ENCODE measurements at regions not wholly inside any gene's neighbourhood (a gene's known extent, or its start where the extent isn't known, plus 50 kb on each side); places are given as distances from the start of the nearest gene placed in this dataset.
"Not testable (repeated sequence)": the region's sequence is repeated elsewhere in the genome, so short reads cannot be mapped to it uniquely, and the experiment has no call there.

DNA sequence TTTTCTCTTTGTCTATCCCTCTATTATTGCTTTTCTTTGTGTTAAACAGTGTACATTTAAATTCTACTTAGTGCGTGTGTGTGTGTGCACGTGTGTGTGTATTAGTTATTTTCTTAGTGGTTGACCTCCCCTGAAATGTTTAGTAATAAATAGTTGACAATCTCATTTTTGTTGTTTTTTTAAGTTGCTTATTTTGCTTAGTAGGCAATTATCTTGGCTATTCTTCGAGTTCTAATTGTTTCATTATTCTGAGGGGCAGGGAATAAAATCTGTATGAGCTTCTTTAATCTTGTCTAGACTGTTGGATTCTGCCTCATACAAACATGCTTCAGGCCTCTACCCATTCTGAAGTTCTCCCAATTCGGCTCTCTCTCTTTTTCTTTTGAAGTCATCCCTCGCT, 1169.0 kb upstream of the ATXN8OS start:
- no peak for DNase-seq

DNA sequence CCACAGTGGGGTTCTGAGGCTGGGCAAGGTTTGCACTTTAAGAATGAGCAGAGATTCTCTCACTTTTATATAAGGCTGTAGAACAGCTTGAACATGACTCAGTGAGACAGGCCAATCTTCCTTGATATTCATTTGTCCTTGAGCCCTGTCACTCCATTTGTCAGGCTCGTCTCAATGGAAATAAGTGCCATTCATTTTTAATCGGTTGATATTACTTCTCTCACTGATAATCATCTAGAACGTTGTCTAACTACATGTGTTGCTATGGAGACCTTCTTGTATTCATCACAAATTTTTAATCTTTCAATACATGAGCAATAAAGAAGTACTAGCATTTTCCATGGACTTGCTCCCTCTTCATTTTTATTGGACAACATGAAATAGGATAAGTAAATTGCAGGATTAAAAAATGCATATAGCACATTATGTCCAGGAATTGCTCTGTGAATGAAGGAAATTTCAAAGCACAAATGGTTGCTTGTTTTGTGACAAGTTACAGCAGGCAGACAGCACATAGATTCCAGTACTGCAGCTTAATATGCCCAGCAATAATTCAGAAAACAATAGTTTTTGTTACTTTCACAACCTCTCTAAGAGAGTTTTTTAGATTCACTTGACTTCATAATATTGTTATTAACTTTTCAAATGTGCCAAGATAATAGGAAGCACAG, 1178.4 kb upstream of the ATXN8OS start:
- no peak for DNase-seq

DNA sequence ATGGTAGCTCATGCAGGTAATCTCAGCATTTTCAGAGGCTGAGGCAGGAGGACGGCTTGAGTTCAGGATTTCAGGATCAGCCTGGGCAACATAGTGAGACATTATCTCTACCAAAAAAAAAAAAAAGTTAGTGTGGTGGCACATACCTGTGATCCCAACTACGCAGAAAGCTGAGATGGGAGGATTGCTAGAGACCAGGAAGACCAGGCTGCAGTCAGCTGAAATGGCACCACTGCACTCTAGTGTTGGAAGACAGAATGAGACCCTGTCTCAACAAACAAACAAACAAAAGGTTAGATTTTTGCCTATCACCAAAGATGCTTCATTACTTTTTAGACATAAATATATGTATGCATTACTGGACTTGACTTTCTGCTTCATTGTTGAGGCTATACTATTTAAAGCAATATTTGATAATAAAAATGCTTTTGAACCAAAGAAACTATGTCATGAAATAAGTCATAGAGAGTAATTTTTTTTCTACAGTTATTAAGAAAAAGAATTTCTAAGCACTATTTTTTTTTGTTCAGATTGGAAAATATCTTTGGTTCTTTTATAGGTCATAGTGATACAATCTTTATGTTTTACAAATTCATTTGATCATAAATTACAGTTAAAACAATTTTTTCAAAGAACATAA, 1180.1 kb upstream of the ATXN8OS start:
- DNase-seq, result no peak

DNA sequence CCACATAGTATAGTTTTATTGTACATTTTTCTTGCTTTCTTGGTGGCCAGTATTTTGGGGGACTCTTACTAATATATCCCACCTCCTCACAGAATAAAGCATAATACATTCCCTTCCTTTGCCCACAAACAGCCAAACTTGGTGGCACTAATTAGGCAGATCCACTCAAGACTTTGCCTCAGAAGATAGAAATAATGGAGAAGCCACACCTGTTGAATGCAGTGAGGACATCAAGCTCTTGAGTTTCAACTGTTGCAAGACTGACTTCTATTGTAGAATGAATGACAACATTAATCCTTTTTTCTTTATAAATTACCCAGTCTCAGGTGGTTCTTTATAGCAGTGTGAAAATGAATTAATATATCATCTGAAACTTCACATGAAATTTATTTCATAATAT, 1183.6 kb upstream of the ATXN8OS start:
- DNase-seq, result no peak

DNA sequence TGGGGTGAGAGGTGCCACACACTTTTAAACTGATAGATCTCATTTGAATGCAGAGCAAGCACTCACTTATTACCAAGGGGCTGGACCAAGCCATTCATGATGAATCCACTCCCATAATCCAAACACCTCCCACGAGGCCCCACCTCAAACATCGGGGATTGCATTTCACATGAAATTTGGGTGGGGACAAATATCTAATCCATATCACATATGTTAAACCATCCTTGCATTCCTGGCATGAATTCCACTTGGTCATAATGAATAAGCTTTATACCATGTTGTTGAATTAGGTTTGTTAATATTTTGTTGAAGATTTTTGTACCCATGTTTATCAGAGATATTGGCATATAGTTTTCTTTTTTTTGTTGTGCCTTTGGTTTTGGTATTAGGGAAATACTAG, 1198.7 kb upstream of the ATXN8OS start:
- no peak for DNase-seq

DNA sequence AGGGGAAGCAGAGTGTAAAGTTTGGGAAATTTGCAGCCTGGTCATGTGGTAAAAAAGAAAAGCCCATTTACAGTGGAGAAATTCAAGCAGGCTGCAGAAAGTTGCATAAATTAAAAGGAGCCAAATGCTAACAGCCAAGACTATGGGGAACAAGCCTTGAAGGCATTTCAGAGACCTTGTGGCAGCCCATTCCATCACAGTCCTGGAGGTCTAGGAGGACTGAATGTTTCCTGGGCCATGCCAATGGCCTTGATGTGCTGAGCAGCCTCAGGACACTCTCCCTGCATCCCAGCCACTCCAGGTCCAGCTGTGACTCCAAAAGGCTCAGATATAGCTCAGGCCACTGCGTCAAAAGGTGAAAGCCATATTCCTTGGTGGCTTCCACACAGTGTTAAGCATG, 1202.4 kb upstream of the ATXN8OS start:
- DNase-seq, result no peak

DNA sequence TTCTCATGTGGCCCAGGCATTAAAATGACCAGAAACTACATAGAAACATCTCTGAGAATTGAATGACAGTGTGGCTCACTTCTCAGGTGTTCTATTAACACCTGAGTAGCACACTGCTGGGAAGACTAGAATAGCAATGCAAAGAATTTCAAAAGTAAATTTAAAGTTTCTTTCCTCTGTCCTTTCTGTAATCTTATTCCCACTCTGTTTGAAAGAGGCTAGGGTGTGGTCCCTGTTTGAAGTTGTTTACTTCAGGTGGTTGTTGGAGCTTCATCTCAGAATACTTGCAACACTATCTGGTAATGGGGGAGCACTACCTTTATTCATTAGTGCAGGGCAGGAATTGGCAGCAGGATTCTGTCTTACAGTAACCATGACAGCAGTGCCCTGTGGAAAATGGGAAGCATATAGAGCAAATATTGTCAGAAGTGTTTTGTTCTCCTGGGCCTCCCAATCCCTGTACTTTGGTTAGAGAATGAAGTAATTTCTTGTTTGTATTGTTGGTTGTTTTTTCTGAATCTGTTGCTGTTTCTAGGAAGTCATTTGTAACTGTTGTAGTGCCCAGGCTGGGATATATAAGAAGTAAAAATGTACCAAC, 1210.2 kb upstream of the ATXN8OS start:
- no peak for DNase-seq

DNA sequence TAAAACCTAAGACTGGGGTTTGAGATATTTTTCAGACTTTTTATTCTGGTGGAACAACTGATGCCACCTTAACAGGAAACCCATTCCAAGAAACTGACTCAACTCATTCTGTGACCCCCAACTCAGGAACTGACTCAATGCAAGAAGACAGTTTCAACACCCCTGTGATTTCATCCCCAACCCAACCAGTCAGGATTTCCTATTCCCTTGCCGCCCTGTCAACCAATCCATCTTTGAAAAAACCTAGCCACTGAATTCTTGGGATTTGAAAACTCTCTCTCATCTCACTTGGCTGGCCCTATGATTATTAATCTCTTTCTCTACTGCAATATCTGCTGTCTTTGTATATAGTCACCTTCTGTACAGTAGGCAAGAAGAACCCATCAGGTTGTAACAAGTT, 1211.9 kb upstream of the ATXN8OS start:
- no peak for DNase-seq

DNA sequence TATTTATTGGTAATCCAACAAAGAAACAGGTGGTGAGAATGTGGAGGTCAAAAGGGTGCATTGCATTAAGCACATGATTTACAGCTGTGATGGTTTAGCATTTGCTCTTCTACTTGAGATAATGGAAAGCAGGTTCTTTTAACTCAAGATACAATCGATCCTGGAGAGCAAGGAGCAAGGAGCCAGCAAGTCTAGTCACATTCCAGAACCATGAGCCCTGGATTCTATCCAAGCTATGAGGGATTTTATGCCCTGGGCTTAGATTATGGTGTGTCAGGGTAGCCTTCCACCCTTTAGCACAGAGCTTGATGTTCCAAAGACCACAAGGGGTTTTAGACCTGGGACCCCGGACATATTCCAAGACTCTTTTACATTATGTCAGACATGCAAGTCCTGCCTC, 1213.9 kb upstream of the ATXN8OS start:
- DNase-seq, result not testable (repeated sequence)

DNA sequence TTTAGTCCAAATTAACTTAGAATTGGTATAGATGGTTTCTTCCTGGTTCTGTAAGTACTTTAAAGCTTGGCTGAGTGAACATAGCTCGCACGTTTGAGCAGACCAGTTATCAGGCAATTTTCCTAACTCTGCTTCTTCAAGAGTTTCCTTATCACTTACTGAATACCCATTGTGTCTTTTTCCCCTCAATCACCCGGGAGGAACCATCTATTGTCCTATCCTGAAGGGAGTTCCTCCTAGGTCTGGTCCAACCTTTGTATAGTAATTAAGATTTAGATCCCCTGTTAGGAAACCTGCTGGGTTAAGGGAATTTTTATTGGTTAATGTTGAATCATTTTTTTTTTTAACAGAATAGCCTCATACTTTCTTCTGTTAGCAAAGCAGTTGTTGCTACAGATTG, 1215.0 kb upstream of the ATXN8OS start:
- not testable (repeated sequence) for DNase-seq

DNA sequence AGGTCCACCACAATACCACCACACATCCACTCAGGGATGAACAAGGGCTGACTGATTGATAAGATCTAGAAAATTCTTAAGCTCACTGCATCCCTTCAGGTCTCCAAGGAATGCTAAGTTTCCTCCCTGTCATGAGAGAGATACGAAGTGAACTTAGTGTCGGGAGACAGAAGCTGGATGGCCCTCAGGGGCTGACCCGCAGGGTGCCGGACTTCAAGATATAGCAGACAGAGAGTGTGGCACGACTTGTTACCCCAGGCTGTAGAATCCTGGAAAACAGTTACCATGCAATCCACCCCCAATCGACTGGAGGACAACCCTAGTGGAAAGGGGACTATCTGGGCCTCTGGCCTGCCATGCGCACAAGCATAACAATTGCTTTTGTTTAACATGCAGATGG, 1217.5 kb upstream of the ATXN8OS start:
- DNase-seq, result not testable (repeated sequence)

DNA sequence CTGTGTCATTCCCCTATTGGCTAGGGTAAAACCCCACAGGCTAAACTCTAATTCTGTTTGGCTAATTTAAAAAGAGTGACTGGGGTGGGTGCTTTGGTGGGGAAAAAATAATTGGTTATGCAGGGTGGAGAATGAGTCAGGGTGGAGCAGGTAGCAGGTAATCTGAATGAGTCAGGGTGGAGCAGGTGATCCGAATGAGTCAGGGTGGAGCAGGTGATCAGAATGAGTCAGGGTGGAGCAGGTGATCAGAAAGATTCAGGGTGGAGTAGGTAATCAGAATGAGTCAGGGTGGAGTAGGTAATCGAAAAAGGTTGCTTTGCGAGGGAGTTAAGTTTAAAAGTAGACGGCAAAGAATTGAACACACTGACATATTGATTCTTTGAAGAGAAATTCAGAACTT, 1218.8 kb upstream of the ATXN8OS start:
- no peak for DNase-seq

DNA sequence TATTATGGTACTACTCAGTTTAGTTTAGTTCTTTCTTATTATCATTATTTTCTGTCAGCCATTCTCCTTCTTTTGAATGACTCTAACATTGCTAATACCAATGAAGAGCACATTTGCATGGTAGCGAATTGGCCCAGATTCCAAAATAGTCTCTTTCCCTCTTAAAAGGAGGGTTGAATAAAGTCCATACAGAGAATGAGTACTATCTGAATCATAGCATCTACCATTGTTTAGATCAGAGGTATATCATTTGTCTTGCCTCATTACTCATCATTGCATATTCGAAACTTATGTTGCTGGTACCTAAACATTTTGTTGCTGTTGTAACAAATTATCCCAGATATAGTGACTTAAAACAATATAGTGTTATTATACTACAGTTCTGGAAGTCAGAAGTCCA, 1235.3 kb upstream of the ATXN8OS start:
- no peak for DNase-seq

DNA sequence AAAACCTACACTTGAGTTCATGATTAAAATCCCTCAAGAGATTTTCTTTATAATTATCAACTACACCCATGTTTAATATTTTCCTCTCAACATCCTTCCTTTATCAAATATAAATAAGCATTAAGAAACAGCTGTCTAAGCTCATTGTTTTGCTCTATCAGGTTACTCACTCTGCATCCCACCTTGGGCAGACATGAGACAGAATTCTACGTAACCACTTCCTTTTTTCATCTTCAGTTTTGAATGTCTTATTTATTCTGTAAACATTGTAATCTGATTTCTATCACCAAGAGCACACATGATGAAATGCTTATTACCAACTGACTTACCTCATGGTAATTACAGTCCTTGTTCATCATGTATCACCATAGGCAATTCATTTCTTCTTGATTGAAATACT, 1256.6 kb upstream of the ATXN8OS start:
- no peak for DNase-seq

DNA sequence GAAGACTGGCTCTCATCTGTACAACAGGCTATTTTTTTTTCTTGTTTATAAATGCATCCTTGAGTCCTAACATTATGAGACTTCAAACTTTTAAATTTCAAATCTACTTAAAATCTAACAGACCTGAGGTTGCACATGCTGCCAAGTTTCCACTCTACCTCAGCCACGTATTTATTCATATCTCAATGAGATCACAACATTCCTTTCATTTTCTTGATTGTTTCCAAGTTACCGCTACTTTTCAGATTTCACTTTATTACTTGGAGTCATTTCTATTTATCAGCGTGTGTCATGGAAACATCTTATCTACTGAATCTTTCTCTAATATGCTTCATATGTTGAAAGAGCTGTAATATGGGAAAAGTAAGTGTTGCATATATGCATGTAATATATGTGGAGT, 1257.5 kb upstream of the ATXN8OS start:
- DNase-seq, result no peak

DNA sequence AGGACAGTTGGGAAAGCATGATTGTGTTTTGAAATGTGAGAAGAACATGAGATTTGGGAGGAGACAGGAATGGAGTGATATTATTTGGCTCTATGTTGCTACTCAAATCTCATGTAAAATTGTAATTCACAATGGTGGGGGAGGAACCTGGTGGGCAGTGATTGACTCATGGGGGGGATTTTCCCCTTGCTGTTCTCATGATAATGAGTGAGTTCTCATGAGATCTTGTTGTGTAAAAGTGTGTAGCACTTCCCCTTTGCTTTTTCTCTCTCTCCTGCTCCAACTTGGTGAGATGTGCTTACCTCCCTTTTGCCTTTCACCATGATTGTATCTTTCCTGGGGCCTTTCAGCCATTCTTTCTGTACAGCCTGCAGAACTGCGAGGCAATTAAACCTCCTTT, 1261.0 kb upstream of the ATXN8OS start:
- DNase-seq, result no peak

DNA sequence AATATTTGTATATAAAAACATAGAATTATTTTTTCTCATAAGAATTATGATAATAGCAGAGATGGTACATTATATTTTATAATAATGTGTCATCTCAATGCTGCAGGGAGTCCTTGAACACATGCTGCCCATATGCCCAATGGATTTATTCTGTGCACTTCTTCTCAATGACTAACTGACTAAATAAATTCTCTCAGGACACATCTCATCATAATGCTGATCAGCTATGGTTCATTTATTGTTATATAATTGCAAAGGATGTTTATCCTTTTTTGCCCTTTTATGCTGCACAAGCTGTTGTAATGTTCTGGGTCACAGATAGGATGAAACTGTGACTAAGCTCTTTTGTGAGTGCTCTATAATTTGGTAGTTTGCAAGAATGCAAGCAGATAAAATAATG, 1273.3 kb upstream of the ATXN8OS start:
- no peak for DNase-seq

DNA sequence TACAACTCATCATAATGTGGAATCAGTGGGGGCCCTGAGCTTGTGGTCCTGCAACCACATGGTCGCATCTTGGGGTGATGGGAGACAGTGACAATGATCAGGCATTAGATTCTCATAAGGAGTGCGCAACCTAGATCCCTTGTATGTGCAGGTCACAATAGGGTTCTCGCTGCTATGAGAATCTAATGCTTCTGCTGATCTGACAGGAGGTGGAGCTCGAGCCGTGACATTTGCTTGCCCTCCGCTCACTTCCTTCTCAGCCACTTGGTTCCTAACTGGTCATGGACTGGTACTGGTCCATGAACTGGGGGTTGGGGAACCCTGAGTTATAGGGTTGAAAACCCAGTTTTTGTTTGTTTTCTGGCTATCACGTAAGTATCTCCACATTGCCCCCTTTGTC, 1290.9 kb upstream of the ATXN8OS start:
- DNase-seq, result no peak

DNA sequence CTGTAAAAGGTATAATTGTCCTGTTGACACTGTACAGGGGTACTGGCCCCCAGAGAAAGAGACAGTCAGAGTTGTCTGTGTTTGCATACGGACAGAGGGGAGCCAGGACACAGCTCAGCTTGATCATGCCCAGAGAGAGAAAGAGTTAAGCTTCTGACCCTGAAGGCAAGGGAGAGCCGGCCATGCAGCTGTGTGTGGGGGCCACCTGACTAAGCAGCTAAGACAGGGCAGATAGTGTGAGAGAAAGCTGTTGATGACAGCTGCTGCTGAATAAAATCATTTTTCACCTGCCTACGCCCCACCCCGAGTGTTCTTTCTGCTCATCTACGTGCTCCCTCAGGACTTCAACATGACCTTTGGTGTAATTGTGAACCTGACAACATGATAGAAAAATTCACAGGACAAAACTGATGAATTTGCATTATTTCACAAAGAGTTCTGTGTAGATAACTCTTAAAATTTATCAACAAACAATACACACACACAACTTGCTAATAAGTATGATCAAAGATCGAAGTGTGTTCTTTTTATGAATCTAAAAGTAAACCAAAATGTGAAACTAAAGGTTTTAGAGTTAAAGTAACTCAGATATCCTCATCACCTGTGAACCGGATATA, 1294.3 kb upstream of the ATXN8OS start:
- DNase-seq, result no peak

DNA sequence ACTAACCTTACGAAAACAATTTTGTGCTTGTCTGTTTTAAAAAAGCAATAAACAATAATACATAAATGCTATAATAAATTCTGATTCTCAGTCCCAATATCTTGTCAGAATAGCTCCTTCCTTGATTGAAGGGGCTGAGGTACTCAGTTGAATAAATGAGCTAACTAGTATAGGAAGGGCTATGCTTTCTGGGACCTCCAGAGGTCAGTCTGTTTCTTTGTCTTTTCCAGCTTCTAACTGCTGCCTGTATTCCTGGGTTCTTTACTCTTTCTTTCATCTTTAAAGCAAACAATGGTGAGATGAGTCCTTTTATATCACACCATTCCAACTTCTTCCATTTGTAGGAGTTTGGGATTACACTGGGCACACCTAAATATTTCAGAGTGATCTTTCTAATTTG, 1297.0 kb upstream of the ATXN8OS start:
- DNase-seq, result no peak

DNA sequence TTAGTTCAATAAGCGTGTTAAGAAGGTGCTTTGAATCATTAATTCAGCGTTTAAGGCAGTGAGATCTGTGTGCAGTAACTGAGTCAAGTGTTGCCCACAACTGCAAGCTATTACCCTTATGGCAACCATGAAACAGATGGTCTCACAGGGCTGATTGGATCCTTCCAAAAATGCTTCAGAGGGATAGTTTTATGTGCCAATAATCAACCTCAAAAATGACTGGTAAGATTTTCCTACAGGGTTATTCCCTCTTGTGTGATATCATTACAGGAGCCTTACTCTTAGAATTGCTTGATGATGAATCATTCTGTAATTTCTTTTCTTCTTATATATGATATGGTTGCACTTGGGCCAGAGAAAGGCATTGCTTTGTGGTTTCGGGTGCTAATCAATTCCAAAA, 1299.2 kb upstream of the ATXN8OS start:
- DNase-seq, result no peak

DNA sequence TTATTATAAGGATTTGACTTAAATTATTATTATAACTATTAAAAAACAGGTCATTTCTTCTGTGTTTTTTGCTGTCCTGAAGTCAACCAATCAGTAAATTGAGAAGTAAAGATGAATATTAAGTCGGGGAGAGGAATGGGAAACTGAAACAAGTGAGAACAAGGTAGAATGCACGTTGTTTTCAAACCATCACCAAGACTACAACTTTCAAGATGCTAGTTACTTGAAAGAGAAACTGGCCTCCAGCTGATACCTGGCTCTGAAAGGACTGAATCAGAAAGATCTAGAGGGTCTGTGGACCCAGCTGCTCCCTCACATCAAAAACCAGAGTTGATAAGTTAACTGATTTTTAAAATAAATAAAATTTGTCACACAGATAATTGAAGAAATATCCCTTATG, 1301.5 kb upstream of the ATXN8OS start:
- no peak for DNase-seq

DNA sequence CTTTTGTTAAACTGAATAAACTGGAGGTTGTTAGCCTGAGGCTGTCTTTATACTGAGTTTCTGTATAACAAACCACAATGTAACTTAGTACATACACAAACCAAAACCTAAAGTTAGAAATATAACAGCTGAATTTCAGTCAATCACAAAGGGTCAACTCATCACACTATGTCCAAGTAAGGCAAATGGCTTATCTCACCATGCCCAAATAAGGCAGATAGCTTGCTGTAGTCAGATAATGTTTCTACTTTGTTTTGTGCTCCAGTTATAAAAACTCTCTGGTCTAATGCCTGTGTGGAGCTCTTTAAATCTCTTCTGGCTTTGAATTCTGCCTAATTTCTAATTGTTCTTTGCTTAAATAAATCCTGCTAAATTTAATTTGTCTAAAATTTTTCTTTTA, 1323.4 kb upstream of the ATXN8OS start:
- DNase-seq, result no peak

DNA sequence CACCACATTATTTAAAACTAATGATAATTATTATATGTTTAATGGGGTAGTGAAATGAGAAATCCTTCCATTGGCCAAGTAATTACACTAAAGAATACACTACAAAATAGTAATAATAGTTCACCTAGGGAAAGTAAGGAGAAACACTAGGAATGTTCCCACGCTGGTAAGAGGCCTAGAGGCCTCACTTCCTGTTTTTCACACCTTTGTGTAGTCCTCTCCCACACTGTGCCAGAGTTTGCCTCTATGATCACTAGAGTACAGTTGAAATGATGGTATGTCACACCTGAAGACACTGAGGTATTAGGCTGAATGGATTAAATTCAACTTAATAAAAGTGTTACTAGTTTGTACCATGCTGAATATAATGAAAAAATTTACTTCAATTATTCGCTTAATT, 1348.0 kb upstream of the ATXN8OS start:
- no peak for DNase-seq

Data from femur (tissue), 1 donor.